Fibroblast of lung (primary cell): ENCODE measurements at regions not wholly inside any gene's neighbourhood (a gene's known extent, or its start where the extent isn't known, plus 50 kb on each side); places are given as distances from the start of the nearest gene placed in this dataset.
A peak's percentile ranks its signal among the peaks of the same experiment; 100 is the strongest.

Experiments
- DNase-seq, 2 donors: peaks; one replicate each; pipeline versions ENCODE4 v3.0.0 to v3.0.0-alpha.2; 2010; ENCODE audit warnings: low read depth in 2 of 2
- H2AFZ ChIP-seq: 2 replicates; pipeline ENCODE4 v1.5.1; 2012; ENCODE audit warnings: low read length, control low read depth, inconsistent platforms
- H3K27ac ChIP-seq: 2 replicates; pipeline ENCODE4 v1.5.1; 2011; ENCODE audit warnings: low read length, control low read depth; ENCODE audit not compliant: insufficient read depth
- H3K27me3 ChIP-seq: 2 replicates; pipeline ENCODE4 v1.5.1; 2011; ENCODE audit warnings: mild to moderate bottlenecking, low read length; ENCODE audit not compliant: control insufficient read depth, insufficient read depth
- H3K36me3 ChIP-seq: 2 replicates; pipeline ENCODE4 v1.5.1; 2011; ENCODE audit warnings: low read length; ENCODE audit not compliant: control insufficient read depth, insufficient read depth
- H3K4me1 ChIP-seq: 2 replicates; pipeline ENCODE4 v1.5.1; 2011; ENCODE audit warnings: low read length; ENCODE audit not compliant: control insufficient read depth, insufficient read depth; ENCODE audit errors: extremely low read depth
- H3K4me2 ChIP-seq: 2 replicates; pipeline ENCODE4 v1.5.1; 2011; ENCODE audit warnings: low read length, control low read depth; ENCODE audit not compliant: insufficient read depth; ENCODE audit errors: extremely low read depth
- H3K4me3 ChIP-seq, 4 experiments: fragments of 200-600 bp in 1 of 4; sonication (generic) in 1 of 4; replicated peaks in 1 of 4; 2 replicates each; pipeline ENCODE4 v1.5.1; 2011 to 2016; ENCODE audit warnings: low read length in 4 of 4, low read depth in 3 of 4, mild to moderate bottlenecking in 3 of 4, control low read depth in 2 of 4, inconsistent platforms in 1 of 4, mixed read lengths in 1 of 4; ENCODE audit not compliant: insufficient read depth in 1 of 4; ENCODE audit errors: control extremely low read depth in 1 of 4
- H3K79me2 ChIP-seq: 2 replicates; pipeline ENCODE4 v1.5.1; 2012; ENCODE audit warnings: mild to moderate bottlenecking, low read length, inconsistent platforms; ENCODE audit not compliant: control insufficient read depth, insufficient read depth
- H3K9ac ChIP-seq: 2 replicates; pipeline ENCODE4 v1.5.1; 2011; ENCODE audit warnings: mild to moderate bottlenecking, low read length, control low read depth; ENCODE audit not compliant: insufficient read depth
- H3K9me3 ChIP-seq: 2 replicates; pipeline ENCODE4 v1.5.1; 2012; ENCODE audit warnings: low read depth, low read length; ENCODE audit not compliant: control insufficient read depth, insufficient read depth
- H4K20me1 ChIP-seq: 2 replicates; pipeline ENCODE4 v1.5.1; 2011; ENCODE audit warnings: low read length; ENCODE audit not compliant: control insufficient read depth, insufficient read depth; ENCODE audit errors: extremely low read depth
- EZH2 ChIP-seq: IDR thresholded peaks from 2 replicates; pipeline ENCODE4 v1.5.1; 2012; ENCODE audit warnings: low read length, control low read depth, mild to moderate bottlenecking; ENCODE audit errors: missing control alignments
- TF ChIP-seq, protein P1 (sequence below), 2 donors: IDR thresholded peaks in 1 of 2; conservative IDR thresholded peaks in 1 of 2; 1 replicate in 1 of 2; 2 replicates in 1 of 2; pipeline ENCODE4 v1.5.1; 2011 to 2012; ENCODE audit warnings: low read length in 2 of 2, control low read depth in 1 of 2, inconsistent platforms in 1 of 2, low read depth in 1 of 2, mild to moderate bottlenecking in 1 of 2

DNA sequence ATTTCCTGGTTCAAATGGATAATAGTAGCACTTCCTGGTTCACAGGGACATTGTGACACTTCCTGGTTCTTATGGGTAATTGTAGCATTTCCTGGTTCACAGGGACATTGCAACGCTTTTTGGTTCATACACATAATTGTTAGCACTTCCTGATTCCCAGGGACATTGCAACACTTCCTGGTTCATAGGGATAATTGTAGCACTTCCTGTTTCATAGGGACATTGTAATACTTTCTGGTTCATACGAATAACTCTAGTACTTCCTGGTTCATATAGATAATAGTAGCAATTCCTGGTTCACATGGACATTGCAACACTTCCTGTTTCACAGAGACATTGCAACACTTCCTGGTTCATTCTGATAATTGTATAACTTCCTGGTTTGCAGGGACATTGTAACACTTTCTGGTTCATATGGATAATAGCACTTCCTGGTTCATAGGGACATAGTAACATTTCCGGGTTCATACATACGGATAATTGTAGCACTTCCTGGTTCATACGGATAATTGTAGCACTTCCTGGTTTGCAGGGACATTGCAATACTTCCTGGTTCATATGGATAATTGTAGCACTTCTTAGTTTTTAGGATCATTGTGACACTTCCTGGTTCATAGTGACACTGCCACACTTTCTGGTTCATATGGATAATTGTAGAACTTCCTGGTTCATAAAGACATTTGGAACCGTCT lies 61.6 kb upstream of the CD99 start:
- no peak overlapping the region for H3K4me3 ChIP-seq
- no peaks in the 10 kb centered on the region for H3K9me3 ChIP-seq
- H3K27ac ChIP-seq, result no peak overlapping the region
- H3K79me2 ChIP-seq, result no peaks in the 10 kb centered on the region
- no peaks in the 10 kb centered on the region for H3K27me3 ChIP-seq
- no peak overlapping the region for H3K9ac ChIP-seq
- H2AFZ ChIP-seq, result no peak overlapping the region
- no peak overlapping the region for H3K4me2 ChIP-seq
- TF ChIP-seq, protein P1, sequence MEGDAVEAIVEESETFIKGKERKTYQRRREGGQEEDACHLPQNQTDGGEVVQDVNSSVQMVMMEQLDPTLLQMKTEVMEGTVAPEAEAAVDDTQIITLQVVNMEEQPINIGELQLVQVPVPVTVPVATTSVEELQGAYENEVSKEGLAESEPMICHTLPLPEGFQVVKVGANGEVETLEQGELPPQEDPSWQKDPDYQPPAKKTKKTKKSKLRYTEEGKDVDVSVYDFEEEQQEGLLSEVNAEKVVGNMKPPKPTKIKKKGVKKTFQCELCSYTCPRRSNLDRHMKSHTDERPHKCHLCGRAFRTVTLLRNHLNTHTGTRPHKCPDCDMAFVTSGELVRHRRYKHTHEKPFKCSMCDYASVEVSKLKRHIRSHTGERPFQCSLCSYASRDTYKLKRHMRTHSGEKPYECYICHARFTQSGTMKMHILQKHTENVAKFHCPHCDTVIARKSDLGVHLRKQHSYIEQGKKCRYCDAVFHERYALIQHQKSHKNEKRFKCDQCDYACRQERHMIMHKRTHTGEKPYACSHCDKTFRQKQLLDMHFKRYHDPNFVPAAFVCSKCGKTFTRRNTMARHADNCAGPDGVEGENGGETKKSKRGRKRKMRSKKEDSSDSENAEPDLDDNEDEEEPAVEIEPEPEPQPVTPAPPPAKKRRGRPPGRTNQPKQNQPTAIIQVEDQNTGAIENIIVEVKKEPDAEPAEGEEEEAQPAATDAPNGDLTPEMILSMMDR (conservative IDR thresholded peaks at IDR 0.05 in 1 of 2, IDR thresholded peaks at IDR 0.05 in 1 of 2; ENCODE audit: low read depth in 1 of 2, low read length in 2 of 2), result no peak
- no peak for TF ChIP-seq EZH2
- H4K20me1 ChIP-seq, result no peaks in the 10 kb centered on the region
- H3K36me3 ChIP-seq, result peaks cover 2% of the 10 kb centered on the region
- no peaks in the 10 kb centered on the region for H3K4me1 ChIP-seq
- DNase-seq, result no peak

DNA sequence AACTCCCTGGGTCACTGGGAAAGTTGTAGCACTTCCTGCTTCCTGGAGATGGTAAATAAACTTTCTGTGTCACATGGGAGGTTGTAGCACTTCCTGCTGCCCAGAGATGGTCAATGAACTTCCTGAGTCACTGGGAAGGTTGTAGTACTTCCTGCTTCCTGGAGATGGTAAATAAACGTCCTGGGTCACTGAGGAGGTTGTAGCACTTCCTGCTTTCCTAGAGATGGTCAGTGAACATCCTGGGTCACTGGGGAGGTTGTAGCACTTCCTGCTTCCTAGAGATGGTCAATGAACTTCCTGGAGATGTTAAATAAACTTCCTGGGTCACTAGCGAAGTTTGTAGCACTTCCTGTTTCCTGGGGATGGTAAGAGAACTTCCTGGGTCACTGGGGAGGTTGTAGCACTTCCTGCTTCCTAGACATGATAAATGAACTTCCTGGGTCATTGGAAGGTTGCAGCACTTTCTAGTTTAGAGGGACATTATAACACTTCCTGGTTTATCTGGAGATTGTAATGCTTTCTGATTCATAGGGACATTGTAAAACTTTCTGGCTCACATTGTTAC lies 62.3 kb upstream of the CD99 start:
- TF ChIP-seq, protein P1 (conservative IDR thresholded peaks at IDR 0.05 in 1 of 2, IDR thresholded peaks at IDR 0.05 in 1 of 2; ENCODE audit: low read depth in 1 of 2, low read length in 2 of 2), result no peak
- no peak for TF ChIP-seq EZH2
- Histone ChIP-seq H2AFZ (no peak overlapping the region), H3K79me2 (no peaks in the 10 kb centered on the region), H3K27ac (no peak overlapping the region), H3K4me2 (no peak overlapping the region), H3K9ac (no peak overlapping the region), H4K20me1 (no peaks in the 10 kb centered on the region), H3K4me1 (no peaks in the 10 kb centered on the region), H3K27me3 (no peaks in the 10 kb centered on the region), H3K4me3 (no peak overlapping the region), H3K36me3 (peaks cover 2% of the 10 kb centered on the region), H3K9me3 (no peaks in the 10 kb centered on the region)
- no peak for DNase-seq

DNA sequence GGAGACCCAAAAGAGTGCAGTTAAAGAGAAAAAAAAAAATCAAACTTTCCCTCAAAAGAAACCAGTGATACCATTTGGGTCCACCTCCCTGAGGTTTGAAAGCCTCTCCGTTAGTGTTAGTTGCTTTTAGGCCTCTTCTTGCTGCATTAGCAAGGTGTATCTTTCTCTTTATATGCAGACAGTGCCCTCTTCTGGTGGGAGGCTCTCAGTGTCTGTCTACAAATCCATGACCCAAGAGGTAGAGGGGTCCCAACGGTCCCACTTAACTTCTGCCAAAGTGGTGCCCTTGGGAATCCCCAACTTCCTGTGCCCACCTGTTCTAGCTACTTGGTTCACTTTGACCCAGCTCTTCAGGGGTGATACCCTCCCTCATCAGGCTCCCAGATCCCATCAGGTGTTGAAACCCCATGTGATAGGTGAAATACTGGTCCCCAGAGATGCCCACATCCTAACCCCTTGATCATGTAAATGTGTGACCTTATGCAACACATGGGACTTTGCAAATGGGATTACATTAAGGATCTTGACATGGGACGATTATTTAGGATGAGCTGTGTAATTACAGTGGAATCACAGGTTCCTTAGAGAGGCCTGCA lies 63.7 kb upstream of the CD99 start:
- no peaks in the 10 kb centered on the region for H3K4me1 ChIP-seq
- H3K36me3 ChIP-seq, result peaks cover 2% of the 10 kb centered on the region
- no peak overlapping the region for H3K4me3 ChIP-seq
- H3K4me2 ChIP-seq, result no peak overlapping the region
- H3K27ac ChIP-seq, result no peak overlapping the region
- no peak overlapping the region for H3K9ac ChIP-seq
- H3K79me2 ChIP-seq, result no peaks in the 10 kb centered on the region
- TF ChIP-seq, protein P1 (conservative IDR thresholded peaks at IDR 0.05 in 1 of 2, IDR thresholded peaks at IDR 0.05 in 1 of 2; ENCODE audit: low read depth in 1 of 2, low read length in 2 of 2), result peak; percentile 24 to 50
- TF ChIP-seq EZH2, result no peak
- H3K27me3 ChIP-seq, result no peaks in the 10 kb centered on the region
- H2AFZ ChIP-seq, result no peak overlapping the region
- peak; percentile 25 to 46 for DNase-seq
- H3K9me3 ChIP-seq, result no peaks in the 10 kb centered on the region
- no peaks in the 10 kb centered on the region for H4K20me1 ChIP-seq
